Transverse colon (tissue), 3 donors: ENCODE measurements at regions not wholly inside any gene's neighbourhood (a gene's known extent, or its start where the extent isn't known, plus 50 kb on each side); places are given as distances from the start of the nearest gene placed in this dataset.

Experiments
- CTCF ChIP-seq, 5 experiments: fragments of 200-600 bp in 3 of 5; fragments of 450-650 bp in 2 of 5; sonication (generic) in 3 of 5; IDR thresholded peaks; 1 replicate in 2 of 5; 2 replicates in 3 of 5; pipeline ENCODE4 v1.5.1; 2016 to 2017; ENCODE audit warnings: antibody characterized with exemption in 5 of 5, inconsistent platforms in 3 of 5, mild to moderate bottlenecking in 2 of 5, moderate library complexity in 1 of 5
- POLR2A ChIP-seq: fragments of 450-650 bp; IDR thresholded peaks from one replicate; pipeline ENCODE4 v1.6.1; 2016; ENCODE audit warnings: antibody characterized with exemption, mild to moderate bottlenecking, moderate library complexity

GRCh38 chr16:87108941-87109340, 208.3 kb downstream of the C16orf95 start:
- no peak for TF ChIP-seq CTCF (IDR thresholded peaks at IDR 0.05)
- TF ChIP-seq POLR2A: no peak
